ENCODE measurements at regions not wholly inside any gene's neighbourhood (a gene's known extent, or its start where the extent isn't known, plus 50 kb on each side); places are given as distances from the start of the nearest gene placed in this dataset.

GRCh38 chr11:33554219-33554618 lies 146.4 kb downstream of the C11orf91 start:
- Histone ChIP-seq H3K9me3 (ENCODE audit: severe bottlenecking) (no peaks in the 10 kb centered on the region), H3K27ac (ENCODE audit: poor library complexity, severe bottlenecking) (no peak overlapping the region), H3K4me1 (ENCODE audit: insufficient read depth, poor library complexity, severe bottlenecking) (peaks cover 14% of the 10 kb centered on the region), H3K4me3 (ENCODE audit: severe bottlenecking) (no peak overlapping the region), H3K27me3 (ENCODE audit: insufficient read depth, poor library complexity, severe bottlenecking) (no peaks in the 10 kb centered on the region), H3K36me3 (ENCODE audit: low read depth) (0 out of 2 replicates have a peak, but pooled peaks cover 9% of the 10 kb centered on the region)
- DNase-seq (ENCODE audit: low spot score) (no peak), ATAC-seq (ENCODE audit: low read depth) (no peak)
- no peak for TF ChIP-seq CTCF (IDR thresholded peaks at IDR 0.05; ENCODE audit: poor library complexity, severe bottlenecking)

GRCh38 chr11:33553486-33553885 lies 147.1 kb downstream of the C11orf91 start:
- H3K36me3 ChIP-seq (ENCODE audit: low read depth) = 0 out of 2 replicates have a peak, but pooled peaks cover 9% of the 10 kb centered on the region

DNA sequence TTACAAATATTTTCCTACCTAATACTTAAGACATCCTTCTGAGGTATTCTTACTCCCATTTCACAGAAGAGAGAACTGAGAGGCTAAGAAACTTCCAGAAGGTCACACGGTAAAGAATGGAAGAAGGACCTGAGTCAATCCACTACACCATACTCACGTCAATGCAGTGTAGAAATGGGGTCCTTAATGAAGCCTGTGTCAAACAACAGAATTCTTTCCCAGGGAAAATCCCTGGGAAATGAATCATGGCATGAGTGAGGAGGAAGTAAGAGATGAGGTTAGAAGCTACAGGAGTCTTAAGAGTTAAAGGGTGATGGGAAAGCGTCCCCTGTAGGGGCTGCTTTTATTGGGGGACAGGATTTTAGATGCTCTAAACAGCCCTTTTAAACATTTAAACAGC lies 147.9 kb downstream of the C11orf91 start:
- H3K27ac ChIP-seq (ENCODE audit: poor library complexity, severe bottlenecking) = no peak overlapping the region
- TF ChIP-seq CTCF (IDR thresholded peaks at IDR 0.05; ENCODE audit: poor library complexity, severe bottlenecking) = no peak
- no peak overlapping the region for H3K4me3 ChIP-seq (ENCODE audit: severe bottlenecking)
- 0 out of 2 replicates have a peak, but pooled peaks cover 9% of the 10 kb centered on the region for H3K36me3 ChIP-seq (ENCODE audit: low read depth)
- H3K4me1 ChIP-seq (ENCODE audit: insufficient read depth, poor library complexity, severe bottlenecking) = peaks cover 11% of the 10 kb centered on the region
- H3K9me3 ChIP-seq (ENCODE audit: severe bottlenecking) = no peaks in the 10 kb centered on the region
- ATAC-seq (ENCODE audit: low read depth) (no peak), DNase-seq (ENCODE audit: low spot score) (no peak)
- H3K27me3 ChIP-seq (ENCODE audit: insufficient read depth, poor library complexity, severe bottlenecking) = no peaks in the 10 kb centered on the region

More at GRCh38 chr11:33553486-33553885, 147.1 kb downstream of the C11orf91 start:
- H3K27ac ChIP-seq (ENCODE audit: poor library complexity, severe bottlenecking) = no peak overlapping the region
- H3K27me3 ChIP-seq (ENCODE audit: insufficient read depth, poor library complexity, severe bottlenecking) = no peaks in the 10 kb centered on the region
- peaks cover 14% of the 10 kb centered on the region for H3K4me1 ChIP-seq (ENCODE audit: insufficient read depth, poor library complexity, severe bottlenecking)
- no peak for TF ChIP-seq CTCF (IDR thresholded peaks at IDR 0.05; ENCODE audit: poor library complexity, severe bottlenecking)
- no peaks in the 10 kb centered on the region for H3K9me3 ChIP-seq (ENCODE audit: severe bottlenecking)
- no peak for DNase-seq (ENCODE audit: low spot score)
- ATAC-seq (ENCODE audit: low read depth) = no peak
- H3K4me3 ChIP-seq (ENCODE audit: severe bottlenecking) = no peak overlapping the region

DNA sequence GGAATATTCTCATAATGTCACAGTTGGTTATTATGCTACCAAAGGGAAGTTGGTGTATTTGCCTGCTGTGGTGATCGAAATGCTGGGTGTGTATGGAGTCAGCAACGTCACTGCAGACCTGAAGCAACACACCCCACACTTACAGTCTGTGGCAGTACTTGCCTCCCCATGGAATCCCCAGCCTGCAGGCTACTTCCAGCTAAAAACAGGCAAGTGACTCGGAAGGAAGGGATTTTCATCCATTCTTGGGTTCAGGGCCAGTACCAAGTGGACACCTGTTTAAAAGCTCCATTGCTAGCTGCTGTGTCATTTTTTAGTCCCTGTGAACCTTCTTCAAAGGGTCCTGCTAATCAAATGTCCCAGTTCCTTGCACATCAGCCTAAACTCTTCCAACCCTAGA lies 149.6 kb downstream of the C11orf91 start:
- ATAC-seq (ENCODE audit: low read depth) = no peak

More for the DNA sequence above, 149.6 kb downstream of the C11orf91 start:
- Histone ChIP-seq H3K27me3 (ENCODE audit: insufficient read depth, poor library complexity, severe bottlenecking) (no peaks in the 10 kb centered on the region), H3K36me3 (ENCODE audit: low read depth) (0 out of 2 replicates have a peak, but pooled peaks cover 6% of the 10 kb centered on the region), H3K9me3 (ENCODE audit: severe bottlenecking) (no peaks in the 10 kb centered on the region), H3K4me3 (ENCODE audit: severe bottlenecking) (no peak overlapping the region), H3K27ac (ENCODE audit: poor library complexity, severe bottlenecking) (no peak overlapping the region), H3K4me1 (ENCODE audit: insufficient read depth, poor library complexity, severe bottlenecking) (peaks cover under 1% of the 10 kb centered on the region)
- DNase-seq (ENCODE audit: low spot score) = no peak
- TF ChIP-seq CTCF (IDR thresholded peaks at IDR 0.05; ENCODE audit: poor library complexity, severe bottlenecking) = no peak

Data from RWPE2 (cell line).